Left lung (tissue), 4 donors: ENCODE measurements at regions not wholly inside any gene's neighbourhood (a gene's known extent, or its start where the extent isn't known, plus 50 kb on each side); places are given as distances from the start of the nearest gene placed in this dataset.

Experiments used
- ATAC-seq: fragments of 200-7000 bp; cut with Tn5 transposase; one replicate; pipeline ENCODE4 v1.9.1; 2020; ENCODE audit warnings: moderate library complexity
- DNase-seq, 4 donors: peaks; one replicate each; pipeline ENCODE4 v3.0.0-alpha.2; 2013 to 2020
- H3K27ac ChIP-seq, 2 donors: fragments of 200-600 bp; sonication (generic) in 1 of 2; one replicate each; pipeline versions ENCODE4 v1.5.0 to v1.8.0; 2020 to 2021
- H3K27me3 ChIP-seq, 2 donors: fragments of 200-600 bp; sonication (generic) in 1 of 2; one replicate each; pipeline versions ENCODE4 v1.5.0 to v1.8.0; 2020 to 2021
- H3K36me3 ChIP-seq, 2 donors: fragments of 200-600 bp; sonication (generic) in 1 of 2; one replicate each; pipeline versions ENCODE4 v1.5.0 to v1.8.0; 2020 to 2021
- H3K4me1 ChIP-seq, 2 donors: fragments of 200-600 bp; one replicate each; pipeline ENCODE4 v1.8.0; 2021
- H3K4me3 ChIP-seq, 2 donors: fragments of 200-600 bp; sonication (generic) in 1 of 2; one replicate each; pipeline versions ENCODE4 v1.5.0 to v1.8.0; 2020 to 2021; ENCODE audit warnings: mild to moderate bottlenecking in 1 of 2
- H3K9me3 ChIP-seq, 2 donors: fragments of 200-600 bp; sonication (generic) in 1 of 2; one replicate each; pipeline versions ENCODE4 v1.5.0 to v1.8.0; 2020 to 2021
- CTCF ChIP-seq, 2 donors: fragments of 200-600 bp; sonication (generic) in 1 of 2; IDR thresholded peaks; one replicate each; pipeline versions ENCODE4 v1.5.0 to v1.8.0; 2021; ENCODE audit warnings: antibody characterized with exemption in 2 of 2
- intact Hi-C, 2 donors: fragments of 100-400 bp; cut with DNase I; formaldehyde crosslinking; loops; one replicate each; pipeline versions ENCODE4 v1.11.2 to v1.14.2; 2022
- donor health status: DM: no; HTN: yes; CAD: no.
- donor health status: DM: no; HTN: no; CAD: no.

GRCh38 chrX:4043951-4044350 is 330.5 kb upstream of the PRKX start:
- Histone ChIP-seq H3K27ac (no peak overlapping the region), H3K36me3 (no peaks in the 10 kb centered on the region), H3K27me3 (no peaks in the 10 kb centered on the region), H3K4me3 (no peak overlapping the region), H3K9me3 (no peaks in the 10 kb centered on the region), H3K4me1 (no peaks in the 10 kb centered on the region)
- no peak for ATAC-seq
- intact Hi-C loops, result no loop called here
- TF ChIP-seq CTCF (IDR thresholded peaks at IDR 0.05), result no peak
- DNase-seq, result no peak

DNA sequence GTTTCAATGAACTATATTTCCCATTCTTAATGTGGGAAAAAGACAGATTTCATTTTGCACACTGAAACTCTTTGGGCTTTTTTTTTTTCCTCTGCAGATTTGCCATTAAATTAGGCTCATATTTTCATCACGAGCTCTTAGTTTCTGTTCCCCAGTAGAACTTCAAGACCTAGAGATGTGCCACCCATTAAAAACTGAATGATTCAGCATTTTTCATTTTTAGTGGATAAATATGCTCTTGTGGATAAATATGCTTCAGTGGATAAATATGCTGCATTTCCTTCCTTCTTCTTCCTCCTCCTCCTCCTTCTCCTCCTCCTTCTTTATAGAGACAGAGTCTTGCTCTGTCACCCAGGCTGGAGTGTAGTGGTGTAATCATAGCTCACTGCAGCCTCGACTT is 322.4 kb upstream of the PRKX start:
- no peaks in the 10 kb centered on the region for H3K9me3 ChIP-seq
- H3K27ac ChIP-seq, result no peak overlapping the region
- no peaks in the 10 kb centered on the region for H3K27me3 ChIP-seq
- no peak for TF ChIP-seq CTCF (IDR thresholded peaks at IDR 0.05)
- intact Hi-C loops, result no loop called here
- no peak overlapping the region for H3K4me3 ChIP-seq
- no peaks in the 10 kb centered on the region for H3K36me3 ChIP-seq
- no peaks in the 10 kb centered on the region for H3K4me1 ChIP-seq
- no peak for ATAC-seq
- no peak for DNase-seq

DNA sequence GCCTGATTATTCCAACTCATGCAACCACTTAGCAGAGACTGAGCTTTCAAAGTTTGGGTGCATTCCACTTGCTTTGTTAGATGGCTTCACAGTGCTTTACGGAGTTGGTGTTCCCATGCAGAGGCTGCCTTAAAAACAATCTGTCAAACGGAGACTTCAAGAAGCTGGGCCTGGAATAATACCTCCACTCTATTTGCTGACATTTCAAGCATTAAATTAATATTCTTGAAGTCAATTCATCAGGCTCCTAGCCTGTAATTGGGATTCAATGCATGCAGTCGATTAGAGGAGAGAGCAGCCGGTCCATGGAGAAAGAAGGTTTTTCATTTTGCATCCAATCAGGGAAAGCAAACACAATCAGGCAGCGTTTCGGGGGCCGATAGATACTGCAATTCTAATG is 314.7 kb upstream of the PRKX start:
- Histone ChIP-seq H3K9me3 (no peaks in the 10 kb centered on the region), H3K4me1 (no peaks in the 10 kb centered on the region), H3K27ac (no peak overlapping the region), H3K27me3 (no peaks in the 10 kb centered on the region), H3K36me3 (no peaks in the 10 kb centered on the region), H3K4me3 (no peak overlapping the region)
- TF ChIP-seq CTCF (IDR thresholded peaks at IDR 0.05), result no peak
- no peak for ATAC-seq
- intact Hi-C loops, result no loop called here
- no peak for DNase-seq

DNA sequence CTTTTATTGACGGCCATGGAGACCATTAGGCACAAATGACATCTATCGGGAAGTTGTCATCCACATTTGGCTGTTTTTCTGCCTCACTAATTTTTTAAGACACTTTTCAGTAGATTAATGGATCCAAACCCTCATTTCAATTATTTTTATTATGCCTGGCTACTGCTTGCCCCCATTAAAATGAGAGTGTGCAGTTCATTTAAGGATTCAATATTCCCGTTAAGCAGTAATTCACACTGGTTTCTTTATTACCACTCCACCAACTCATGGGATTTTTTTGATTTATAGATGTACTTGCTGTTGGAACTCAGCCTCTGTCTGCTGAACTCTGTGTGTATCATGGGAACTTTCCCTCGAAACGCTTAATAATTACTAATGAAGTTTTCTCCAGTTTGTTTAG is 291.8 kb upstream of the PRKX start:
- Histone ChIP-seq H3K4me1 (no peaks in the 10 kb centered on the region), H3K9me3 (no peaks in the 10 kb centered on the region), H3K27ac (no peak overlapping the region), H3K36me3 (no peaks in the 10 kb centered on the region), H3K4me3 (no peak overlapping the region), H3K27me3 (no peaks in the 10 kb centered on the region)
- DNase-seq, result no peak
- TF ChIP-seq CTCF (IDR thresholded peaks at IDR 0.05), result no peak
- intact Hi-C loops, result no loop called here
- ATAC-seq, result no peak

DNA sequence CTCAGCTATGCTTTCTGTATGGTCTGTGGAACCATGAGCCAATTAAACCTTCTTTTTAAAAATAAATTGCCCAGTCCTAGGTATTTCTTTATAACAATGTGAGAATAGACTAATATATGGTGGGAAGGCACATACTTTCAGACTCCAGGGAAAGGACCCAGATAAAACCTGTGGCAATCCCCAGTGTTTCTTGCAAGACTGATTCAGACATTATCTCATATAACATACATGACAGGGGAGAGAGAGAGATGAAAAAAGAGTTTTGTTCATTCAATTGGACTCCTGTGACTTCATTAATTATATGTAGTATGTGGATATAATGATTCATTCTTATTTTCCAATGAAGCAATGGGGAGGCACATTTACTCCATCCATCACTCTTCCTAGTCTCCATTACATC is 291.4 kb upstream of the PRKX start:
- intact Hi-C loops, result no loop called here
- H3K36me3 ChIP-seq, result no peaks in the 10 kb centered on the region
- DNase-seq (no peak), ATAC-seq (no peak)
- no peak overlapping the region for H3K27ac ChIP-seq
- no peaks in the 10 kb centered on the region for H3K9me3 ChIP-seq
- H3K4me3 ChIP-seq, result no peak overlapping the region
- TF ChIP-seq CTCF (IDR thresholded peaks at IDR 0.05), result no peak
- H3K27me3 ChIP-seq, result no peaks in the 10 kb centered on the region
- H3K4me1 ChIP-seq, result no peaks in the 10 kb centered on the region
